ENCODE measurements at regions not wholly inside any gene's neighbourhood (a gene's known extent, or its start where the extent isn't known, plus 50 kb on each side); places are given as distances from the start of the nearest gene placed in this dataset.
A peak's percentile ranks its signal among the peaks of the same experiment; 100 is the strongest.

DNA sequence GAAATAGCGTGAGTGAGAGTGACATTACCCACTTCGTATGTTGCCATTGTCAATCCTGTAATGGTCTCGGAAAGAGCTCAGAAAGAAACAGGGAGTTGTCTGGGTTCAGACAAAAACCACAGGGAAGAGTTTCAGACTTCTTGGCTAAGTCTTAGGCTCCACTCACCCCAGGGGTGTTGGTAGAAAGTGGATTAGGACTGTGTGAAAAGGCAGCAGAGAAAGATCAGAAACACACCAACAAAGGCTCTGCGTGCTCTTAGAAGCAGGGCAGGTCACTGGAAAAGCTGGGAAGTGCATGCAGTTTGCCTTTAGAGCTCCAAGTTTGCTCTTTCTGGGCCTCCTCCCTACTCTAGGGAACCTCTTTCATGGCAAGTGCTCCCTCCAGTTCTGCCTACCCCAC lies 106.1 kb upstream of the PLXNC1 start:
- no peaks in the 10 kb centered on the region for H3K9me3 ChIP-seq (ENCODE audit: control insufficient read depth, low read depth, low read length)
- H3K56ac ChIP-seq (ENCODE audit: insufficient read length, low read depth, low read length) = no peak overlapping the region
- no peak overlapping the region for H2AK5ac ChIP-seq (ENCODE audit: insufficient read length, low read length)
- no peak overlapping the region for H2BK15ac ChIP-seq (ENCODE audit: low read depth, low read length)
- no peaks in the 10 kb centered on the region; the same call in 1 of the 2 replicates for H3K4me1 ChIP-seq (ENCODE audit: insufficient read depth, low read length)
- H3T11ph ChIP-seq (ENCODE audit: low read length) = no peak overlapping the region
- no peak overlapping the region for H2BK20ac ChIP-seq (ENCODE audit: low read depth, low read length, poor library complexity, severe bottlenecking)
- H3K36me3 Mint-ChIP-seq (ENCODE audit: insufficient read depth in 1 of 3, low read depth in 3 of 3) = peaks cover 0 to 6% (median 2%) of the 10 kb centered on the region in 3 experiments; a peak in 3 of 7 replicates
- H3K79me1 ChIP-seq (ENCODE audit: insufficient read depth, low read depth, low read length, poor library complexity, severe bottlenecking) = no peaks in the 10 kb centered on the region
- peaks cover 10 to 14% of the 10 kb centered on the region in 2 experiments for H3K9me3 Mint-ChIP-seq
- H3K14ac ChIP-seq (ENCODE audit: insufficient read depth, low read length) = no peak overlapping the region
- no peak overlapping the region for H4K5ac ChIP-seq (ENCODE audit: insufficient read length, low read depth, low read length)
- H3K4me1 Mint-ChIP-seq = peaks cover 17 to 19% of the 10 kb centered on the region in 2 experiments
- H2BK120ac ChIP-seq (ENCODE audit: low read depth, low read length, poor library complexity, severe bottlenecking) = no peak overlapping the region
- H3K18ac ChIP-seq (ENCODE audit: insufficient read length, low read depth, low read length) = no peak overlapping the region
- no peak overlapping the region for H2BK12ac ChIP-seq (ENCODE audit: insufficient read length, low read depth, low read length)
- no peaks in the 10 kb centered on the region for H3K23me2 ChIP-seq (ENCODE audit: insufficient read length, low read depth, low read length, poor library complexity, severe bottlenecking)
- no peak for DNase-seq
- WGBS (ENCODE audit: extremely low coverage, insufficient read length, low lambda C conversion rate) = no CpG with 5 or more reads among the region's 4 CpGs
- no peak overlapping the region for H3K9ac ChIP-seq (ENCODE audit: extremely low read depth, insufficient read length, low read length)
- H3K27ac ChIP-seq (ENCODE audit: insufficient read length, low read depth, low read length) = no peak overlapping the region
- no peak overlapping the region for H3K4me3 Mint-ChIP-seq
- H2BK5ac ChIP-seq (ENCODE audit: insufficient read length, low read length) = no peak overlapping the region
- no peak overlapping the region for H4K8ac ChIP-seq (replicated peaks; ENCODE audit: insufficient read length, low read depth, low read length)
- H3K4ac ChIP-seq (ENCODE audit: low read depth, low read length) = no peak overlapping the region
- H4K91ac ChIP-seq (ENCODE audit: insufficient read length, low read depth, low read length) = no peak overlapping the region
- TF ChIP-seq, protein P1, sequence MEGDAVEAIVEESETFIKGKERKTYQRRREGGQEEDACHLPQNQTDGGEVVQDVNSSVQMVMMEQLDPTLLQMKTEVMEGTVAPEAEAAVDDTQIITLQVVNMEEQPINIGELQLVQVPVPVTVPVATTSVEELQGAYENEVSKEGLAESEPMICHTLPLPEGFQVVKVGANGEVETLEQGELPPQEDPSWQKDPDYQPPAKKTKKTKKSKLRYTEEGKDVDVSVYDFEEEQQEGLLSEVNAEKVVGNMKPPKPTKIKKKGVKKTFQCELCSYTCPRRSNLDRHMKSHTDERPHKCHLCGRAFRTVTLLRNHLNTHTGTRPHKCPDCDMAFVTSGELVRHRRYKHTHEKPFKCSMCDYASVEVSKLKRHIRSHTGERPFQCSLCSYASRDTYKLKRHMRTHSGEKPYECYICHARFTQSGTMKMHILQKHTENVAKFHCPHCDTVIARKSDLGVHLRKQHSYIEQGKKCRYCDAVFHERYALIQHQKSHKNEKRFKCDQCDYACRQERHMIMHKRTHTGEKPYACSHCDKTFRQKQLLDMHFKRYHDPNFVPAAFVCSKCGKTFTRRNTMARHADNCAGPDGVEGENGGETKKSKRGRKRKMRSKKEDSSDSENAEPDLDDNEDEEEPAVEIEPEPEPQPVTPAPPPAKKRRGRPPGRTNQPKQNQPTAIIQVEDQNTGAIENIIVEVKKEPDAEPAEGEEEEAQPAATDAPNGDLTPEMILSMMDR (conservative IDR thresholded peaks at IDR 0.05) = no peak
- H3K4me2 ChIP-seq (ENCODE audit: insufficient read depth, insufficient read length, low read length) = no peak overlapping the region
- no peaks in the 10 kb centered on the region for H3K27me3 ChIP-seq (ENCODE audit: insufficient read depth, low read length)
- no peaks in the 10 kb centered on the region for H4K20me1 ChIP-seq (ENCODE audit: control insufficient read depth, insufficient read depth, insufficient read length)
- H3K27me3 Mint-ChIP-seq (ENCODE audit: low read depth) = peaks cover 1% of the 10 kb centered on the region
- H3K79me2 ChIP-seq (ENCODE audit: insufficient read depth, low read length) = no peaks in the 10 kb centered on the region
- no peak overlapping the region; a peak in 1 of 7 replicates for H3K27ac Mint-ChIP-seq
- H2AFZ ChIP-seq (ENCODE audit: low read length) = peak overlapping the region; percentile 71
- no peak overlapping the region for H3K23ac ChIP-seq (ENCODE audit: insufficient read length, low read depth, low read length)

All from H9 (cell line).